Hepatic stellate cell (primary cell): ENCODE measurements at regions not wholly inside any gene's neighbourhood (a gene's known extent, or its start where the extent isn't known, plus 50 kb on each side); places are given as distances from the start of the nearest gene placed in this dataset.

Source experiments
- DNase-seq: peaks from one replicate; pipeline ENCODE4 v3.0.0; 2011; ENCODE audit warnings: low spot score

DNA sequence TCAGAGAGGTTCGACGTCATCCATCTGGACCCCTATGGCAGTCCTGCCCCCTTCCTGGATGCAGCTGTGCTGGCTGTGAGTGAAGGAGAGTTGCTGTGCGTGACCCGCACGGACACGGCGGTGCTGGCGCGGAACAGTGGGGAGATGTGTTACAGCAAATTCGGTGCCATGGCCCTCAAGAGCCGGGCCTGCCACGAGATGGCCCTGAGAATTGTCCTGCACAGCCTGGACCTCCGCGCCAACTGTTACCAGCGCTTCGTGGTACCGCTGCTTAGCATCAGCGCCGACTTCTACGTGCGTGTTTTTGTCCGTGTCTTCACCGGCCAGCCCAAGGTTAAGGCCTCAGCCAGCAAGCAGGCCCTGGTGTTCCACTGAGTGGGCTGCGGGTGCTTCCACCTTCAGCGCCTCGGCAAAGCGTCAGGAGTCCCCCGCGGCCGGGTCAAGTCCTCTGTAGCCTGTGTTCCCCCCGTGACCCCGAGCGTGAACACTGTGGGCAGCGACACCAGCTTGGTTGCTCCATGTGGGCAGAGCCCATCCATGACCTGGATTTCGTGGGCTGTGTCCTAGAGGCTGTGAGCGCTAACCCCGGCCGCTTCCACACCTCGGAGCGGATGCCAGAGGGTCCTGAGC is 186.7 kb upstream of the SLITRK2 start:
- DNase-seq = no peak

DNA sequence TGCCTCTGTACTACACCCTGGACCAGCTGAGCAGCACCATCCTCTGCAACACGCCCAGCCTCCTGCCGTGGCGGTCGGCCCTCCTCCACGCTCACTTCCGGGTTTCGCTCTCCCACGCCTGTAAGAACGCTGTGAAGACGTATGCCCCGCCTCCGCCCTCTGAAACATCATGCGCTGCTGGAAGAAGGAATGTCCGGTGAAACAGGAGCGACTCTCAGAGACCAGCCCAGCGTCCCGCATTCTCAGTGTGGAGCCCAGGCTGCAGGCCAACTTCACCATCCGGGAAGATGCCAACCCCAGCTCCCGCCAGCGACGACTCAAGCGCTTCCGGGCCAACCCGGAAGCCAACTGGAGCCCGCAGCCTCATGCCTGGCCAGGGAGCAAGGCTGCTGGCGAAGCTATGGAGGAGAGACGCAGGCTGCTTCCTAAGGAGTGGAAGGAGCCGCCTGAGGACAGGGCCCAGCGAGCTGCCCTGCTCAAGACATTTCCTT is 186.1 kb upstream of the SLITRK2 start:
- DNase-seq = no peak

DNA sequence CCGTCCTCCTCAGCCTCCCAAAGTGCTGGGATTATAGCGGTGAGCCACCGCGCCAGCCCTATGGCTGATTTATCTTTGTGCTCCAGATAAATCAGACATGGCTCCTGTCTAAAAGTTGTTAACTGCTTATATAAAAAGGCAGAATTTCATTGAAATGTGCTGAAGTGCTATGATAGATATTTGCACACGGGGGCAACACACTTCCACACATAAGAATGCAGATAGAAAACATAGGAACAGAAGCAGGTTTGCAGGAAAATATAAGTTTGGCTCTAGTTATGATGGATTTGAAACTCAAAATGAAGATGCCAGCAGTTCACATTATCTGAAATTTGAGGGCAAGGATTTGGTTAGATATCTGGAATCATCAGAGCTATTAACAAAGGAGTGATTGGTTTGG is 163.1 kb upstream of the SLITRK2 start:
- no peak for DNase-seq

DNA sequence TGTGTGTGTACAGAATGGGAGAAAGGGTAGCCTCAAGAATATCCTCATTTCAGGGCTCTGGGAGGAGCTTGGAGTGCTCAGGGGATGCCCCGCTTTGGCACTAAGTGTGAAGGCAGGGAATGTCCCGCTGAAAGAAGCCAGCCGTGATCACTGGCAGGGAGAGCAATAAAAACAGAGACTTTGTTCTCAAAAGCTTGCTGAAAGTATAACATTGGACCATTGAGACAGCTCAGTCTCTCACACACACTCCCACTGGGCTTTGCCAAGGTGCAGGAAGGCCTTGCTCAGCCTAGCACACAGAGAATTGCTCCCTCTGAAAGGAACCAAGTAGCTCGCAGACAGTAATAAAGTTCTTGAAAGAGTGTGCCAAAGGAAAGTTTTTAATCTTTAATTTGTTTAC is 143.8 kb upstream of the SLITRK2 start:
- no peak for DNase-seq

DNA sequence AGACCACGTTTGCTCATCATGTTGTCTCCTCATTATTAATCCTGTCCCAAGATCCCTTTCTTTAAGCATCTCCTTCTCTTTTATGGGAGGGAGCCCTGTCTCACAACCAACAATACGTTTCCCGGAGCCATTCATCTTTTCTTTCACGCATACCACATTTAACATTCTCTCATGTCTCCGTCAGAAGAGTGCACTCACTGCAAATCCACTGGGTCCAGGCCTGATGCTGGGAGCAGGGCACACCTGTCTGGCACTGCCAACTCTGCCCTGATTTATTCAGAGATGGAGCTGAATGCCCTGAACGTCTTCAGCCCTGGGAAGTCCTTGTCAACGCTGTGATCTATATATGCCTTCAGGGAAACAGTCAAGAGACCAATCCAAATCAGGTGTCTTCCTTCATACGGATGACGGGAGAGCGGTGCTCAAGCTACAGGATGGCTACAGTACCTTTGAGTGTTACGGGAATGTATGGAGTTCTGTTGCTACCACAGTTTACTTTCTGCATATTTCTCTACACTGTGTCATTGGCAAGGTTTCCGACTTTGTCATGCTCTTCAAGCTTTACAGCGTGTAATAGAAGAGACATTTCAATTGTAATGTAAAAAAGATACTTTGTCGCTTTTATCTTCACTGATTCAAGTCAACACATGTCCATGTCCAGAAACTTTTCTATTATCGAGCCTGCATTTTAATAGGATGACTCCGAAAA is 140.4 kb upstream of the SLITRK2 start:
- DNase-seq = no peak

DNA sequence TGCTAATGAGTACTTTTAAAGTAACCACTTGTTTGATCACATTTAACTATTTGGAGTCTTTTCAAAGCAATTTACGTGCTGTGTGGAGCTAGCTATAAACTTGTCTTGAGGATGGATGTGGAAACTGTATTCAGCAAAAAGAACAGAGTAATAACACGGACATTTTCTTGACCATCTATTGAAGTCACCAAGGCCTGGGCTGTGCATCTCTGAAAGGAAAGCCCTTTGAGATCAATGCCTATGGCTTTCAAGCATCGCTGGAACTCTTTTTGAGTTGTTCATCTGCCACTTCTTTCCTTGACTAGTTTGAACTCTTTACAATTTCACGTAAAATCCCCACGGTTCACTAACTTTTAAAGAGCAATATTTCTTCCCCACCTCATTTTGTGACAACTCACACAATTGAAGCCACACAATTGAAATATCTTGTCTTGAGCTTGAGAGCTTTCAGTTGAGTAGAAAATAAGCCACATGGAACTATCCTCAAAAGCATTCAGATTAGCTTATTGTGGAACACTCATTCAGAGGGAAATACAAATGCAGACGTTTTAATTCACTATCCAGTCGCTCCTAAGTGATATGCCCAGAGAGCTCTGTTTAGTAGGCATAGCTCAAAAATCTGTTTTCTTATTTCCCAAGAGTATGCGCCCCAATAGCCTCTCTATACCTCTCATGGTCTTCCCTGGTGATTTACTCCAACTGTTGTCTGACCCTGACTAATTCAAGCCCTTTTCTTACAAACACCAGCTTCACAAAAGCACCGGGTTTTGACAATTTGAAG is 134.9 kb upstream of the SLITRK2 start:
- no peak for DNase-seq

DNA sequence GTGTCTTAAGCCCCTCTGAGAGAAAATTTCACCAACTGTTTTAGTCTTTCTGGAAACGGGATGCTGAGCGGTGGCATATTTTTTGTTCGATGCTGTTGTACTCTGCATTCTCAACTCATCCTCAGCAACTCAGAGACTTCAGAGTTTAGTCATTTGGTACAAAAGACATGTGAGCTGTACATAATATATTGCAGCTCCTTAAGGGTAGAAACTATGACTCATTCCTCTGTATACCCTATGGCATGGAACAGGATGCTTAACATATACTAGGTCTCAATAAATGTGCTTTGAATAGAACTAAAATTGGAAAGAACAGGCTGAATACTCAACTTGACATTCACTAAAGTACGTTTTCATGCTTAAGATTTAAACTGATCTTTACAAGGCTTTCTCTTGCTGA is 130.5 kb upstream of the SLITRK2 start:
- no peak for DNase-seq

DNA sequence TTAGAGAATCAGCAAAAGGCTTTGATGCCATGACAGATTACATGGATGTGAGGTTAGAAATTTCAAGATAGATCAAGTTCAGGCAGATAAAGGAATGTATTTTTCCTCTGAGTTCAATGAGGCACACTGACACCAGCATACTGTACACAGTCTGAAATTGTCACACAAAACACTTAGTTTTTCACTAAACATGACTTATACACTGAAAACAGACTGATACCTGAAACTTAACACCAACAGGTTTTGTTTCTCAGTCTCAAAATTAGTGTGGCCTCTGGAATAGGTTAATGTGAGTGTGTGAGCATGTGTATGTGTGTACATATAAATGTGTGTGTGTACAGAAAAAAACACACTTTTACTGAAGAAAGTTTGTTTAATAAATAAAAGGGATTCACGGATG is 129.9 kb upstream of the SLITRK2 start:
- no peak for DNase-seq

DNA sequence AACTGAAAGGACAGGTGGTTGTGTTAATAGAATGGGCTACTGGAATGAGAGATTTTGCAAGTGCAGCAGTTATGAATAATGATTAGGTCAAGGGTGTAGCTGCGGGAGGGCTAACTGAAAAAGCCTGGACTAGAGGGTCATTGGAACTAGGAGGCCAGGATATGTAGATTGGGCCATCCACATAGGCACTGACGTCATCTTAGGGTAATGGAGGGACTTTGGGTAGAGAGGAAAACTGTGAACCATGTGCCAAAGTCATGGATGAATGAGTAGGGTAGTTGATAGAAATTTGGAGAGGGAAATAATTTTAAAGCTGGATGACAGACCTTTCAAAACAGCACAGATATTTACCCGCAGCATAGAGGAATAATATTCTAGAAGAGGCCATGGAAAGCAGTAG is 123.6 kb upstream of the SLITRK2 start:
- DNase-seq = no peak

DNA sequence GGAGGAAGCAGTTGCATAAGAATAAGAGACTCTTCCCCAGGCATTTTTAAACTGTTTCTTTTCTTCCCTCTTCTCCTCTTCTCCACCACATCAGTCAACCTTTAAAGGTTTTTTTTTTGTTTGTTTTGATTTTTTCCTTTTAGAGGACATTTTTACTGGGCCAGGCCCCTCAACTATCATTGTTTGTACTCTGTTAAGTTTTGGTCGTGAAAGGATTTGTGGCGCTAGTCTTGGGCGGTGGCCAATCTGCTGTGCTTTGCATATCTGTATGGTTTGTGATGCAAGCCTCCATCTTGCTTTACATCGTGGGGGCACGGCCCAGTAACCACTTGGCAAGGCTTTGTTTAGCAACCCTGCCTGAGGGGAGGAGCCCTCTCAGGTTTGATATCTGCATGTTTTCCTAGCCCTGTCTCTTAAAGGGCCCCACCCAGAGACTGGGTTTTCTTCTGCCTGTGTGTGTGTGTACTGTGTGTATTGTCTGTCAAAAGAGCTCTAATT is 101.9 kb upstream of the SLITRK2 start:
- no peak for DNase-seq

DNA sequence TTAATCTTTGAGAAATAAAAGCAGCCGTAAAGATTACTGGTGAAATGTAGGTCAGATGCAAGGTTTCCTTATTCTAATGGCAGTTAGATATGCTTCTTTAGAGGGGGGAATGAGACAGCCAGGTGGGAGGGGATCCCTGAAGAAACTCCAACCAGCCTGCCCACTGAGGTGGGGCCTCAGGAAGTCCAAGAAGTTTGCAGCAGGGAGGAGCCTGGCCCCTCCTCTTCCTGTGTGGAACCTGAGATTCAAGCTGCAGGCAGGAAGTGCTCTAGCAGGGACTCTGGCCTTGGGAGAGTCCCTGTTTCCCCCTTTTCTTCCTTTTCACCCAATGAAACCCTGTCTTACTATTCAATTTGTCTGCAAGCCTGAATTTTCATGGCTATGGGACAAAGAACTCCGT is 101.4 kb upstream of the SLITRK2 start:
- no peak for DNase-seq

DNA sequence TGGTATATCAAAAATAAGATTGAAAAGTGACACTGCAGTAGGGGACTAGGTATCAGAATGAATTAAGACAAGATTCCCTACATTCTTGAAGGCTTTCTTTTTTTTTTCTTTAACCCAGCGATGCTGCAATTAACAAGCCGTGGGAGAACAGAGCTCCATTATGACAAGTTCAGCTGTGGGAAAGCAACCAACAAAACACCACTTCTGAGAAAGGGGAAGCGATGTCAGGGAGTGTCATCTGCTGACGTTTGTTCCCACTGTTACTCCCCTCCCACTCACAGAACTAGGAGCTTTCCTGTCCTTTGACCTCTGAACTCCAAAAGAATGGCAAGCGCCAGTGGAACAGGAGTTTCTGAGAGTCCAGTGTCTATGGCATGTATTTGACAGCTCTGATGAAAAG is 90.2 kb upstream of the SLITRK2 start:
- DNase-seq = no peak

DNA sequence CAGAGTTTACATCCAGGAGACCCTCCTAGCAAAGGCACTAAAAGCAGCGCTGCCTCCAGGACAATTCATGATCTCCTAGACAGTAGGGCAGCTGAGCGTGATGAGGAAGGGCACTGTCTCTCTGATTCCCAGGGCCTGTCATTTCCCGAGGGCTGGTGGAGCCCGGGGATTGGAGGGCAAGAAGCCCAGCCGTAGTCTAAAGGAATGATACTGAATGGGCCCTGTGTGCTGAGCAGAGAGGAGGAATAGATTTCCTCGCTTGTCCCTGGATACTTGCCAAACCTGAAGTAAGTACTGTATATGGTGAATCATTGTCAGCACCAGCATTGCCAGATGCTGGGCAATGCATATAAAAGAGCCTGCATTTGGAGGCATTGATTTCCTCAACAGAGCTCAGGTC is 88.0 kb upstream of the SLITRK2 start:
- DNase-seq = no peak

DNA sequence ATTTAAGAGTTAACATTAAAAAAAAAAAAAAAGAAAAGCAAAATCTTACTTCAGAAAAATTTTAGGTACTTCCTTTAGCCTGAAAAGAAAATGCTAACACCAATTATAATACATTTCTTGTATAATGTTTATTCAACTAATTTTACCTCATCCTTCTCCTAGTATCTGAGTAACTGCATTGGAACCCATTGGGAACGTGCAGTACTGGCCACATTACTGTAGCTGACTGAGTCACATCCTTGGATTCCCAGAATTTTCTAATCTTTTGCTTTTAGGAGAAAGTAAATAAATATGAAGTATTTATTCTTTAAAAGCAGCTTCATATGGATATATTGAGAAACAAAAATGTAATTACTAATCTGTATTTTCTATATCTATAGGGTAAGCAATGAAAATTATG is 82.6 kb upstream of the SLITRK2 start:
- DNase-seq = no peak

DNA sequence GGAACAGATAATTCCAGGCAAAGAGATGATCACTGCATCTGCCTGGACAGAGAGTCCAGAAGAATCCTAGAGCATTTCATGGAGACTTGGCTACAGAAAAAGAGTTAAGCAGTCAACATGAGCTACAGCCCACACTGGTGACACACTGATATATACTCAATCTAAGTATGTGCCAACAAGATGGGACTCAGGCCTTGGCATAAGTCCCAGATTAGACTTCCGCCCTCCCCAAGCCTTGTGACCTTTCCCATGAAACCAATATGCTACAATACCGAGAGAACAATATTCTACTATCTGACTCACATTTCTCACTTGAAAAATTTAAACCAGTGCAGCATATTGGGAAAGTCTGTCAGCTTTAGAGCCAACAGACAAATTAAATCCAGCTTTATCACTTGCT is 65.7 kb upstream of the SLITRK2 start:
- DNase-seq = no peak
